ENCODE measurements at regions not wholly inside any gene's neighbourhood (a gene's known extent, or its start where the extent isn't known, plus 50 kb on each side); places are given as distances from the start of the nearest gene placed in this dataset.
A peak's percentile ranks its signal among the peaks of the same experiment; 100 is the strongest.

DNA sequence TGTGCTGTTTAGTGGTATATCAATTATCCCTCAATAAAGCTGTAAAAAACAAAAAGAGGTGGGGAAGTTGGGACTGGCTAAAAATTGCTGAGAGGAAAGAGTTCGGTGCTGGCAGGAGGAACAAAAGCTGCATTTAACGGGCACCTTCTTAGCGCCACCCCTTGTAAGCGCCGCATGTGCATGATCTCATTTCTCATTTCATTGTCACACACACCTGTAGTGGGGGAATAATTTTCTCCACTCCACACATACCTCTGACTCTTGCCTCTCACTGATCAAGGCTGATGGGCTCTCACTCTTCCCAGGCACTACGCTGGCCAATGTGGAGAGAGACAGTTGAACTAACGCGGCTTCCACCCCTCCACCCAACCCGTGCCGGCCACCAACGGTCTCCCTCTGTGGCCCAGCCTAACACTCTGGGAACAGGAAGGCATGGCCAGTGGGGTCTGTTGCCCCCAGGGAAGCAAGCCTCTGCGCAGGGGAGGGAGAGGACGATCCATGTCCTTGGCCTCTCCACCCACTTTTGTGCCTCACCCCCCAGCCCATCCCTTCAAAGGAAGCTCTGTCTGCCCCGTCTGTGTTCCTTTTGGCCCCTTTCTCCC, 186.7 kb upstream of the SYT13 start:
- DNase-seq, result no peak

DNA sequence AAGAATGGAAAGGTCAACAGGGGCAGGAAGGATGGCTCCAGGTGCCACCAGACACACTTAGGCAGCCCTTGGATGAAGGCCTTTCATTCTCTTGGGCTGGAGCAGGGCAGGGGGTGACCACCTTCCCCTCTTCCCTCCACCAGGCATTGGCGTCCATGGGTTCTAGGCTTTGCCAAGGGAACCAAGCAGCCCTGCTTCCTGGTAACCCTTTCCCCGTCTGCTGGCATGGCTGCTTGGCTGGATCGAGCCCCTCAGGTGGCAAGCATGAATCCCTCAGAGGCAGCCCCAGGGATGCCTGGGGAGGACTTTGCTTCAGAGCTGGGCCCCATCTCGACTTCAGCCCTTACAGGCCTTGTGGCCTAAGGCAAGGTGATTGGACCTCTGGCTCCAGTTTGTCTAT, 185.1 kb upstream of the SYT13 start:
- DNase-seq, result no peak

GRCh38 chr11:45470794-45471167, 184.6 kb upstream of the SYT13 start:
- no peak for DNase-seq

GRCh38 chr11:45470151-45470793, 184.1 kb upstream of the SYT13 start:
- no peak for DNase-seq

GRCh38 chr11:45468267-45468856, 182.2 kb upstream of the SYT13 start:
- DNase-seq, result no peak

- no peak for DNase-seq
These were observed 177.4 kb upstream of the SYT13 start for GRCh38 chr11:45463541-45463940.

DNA sequence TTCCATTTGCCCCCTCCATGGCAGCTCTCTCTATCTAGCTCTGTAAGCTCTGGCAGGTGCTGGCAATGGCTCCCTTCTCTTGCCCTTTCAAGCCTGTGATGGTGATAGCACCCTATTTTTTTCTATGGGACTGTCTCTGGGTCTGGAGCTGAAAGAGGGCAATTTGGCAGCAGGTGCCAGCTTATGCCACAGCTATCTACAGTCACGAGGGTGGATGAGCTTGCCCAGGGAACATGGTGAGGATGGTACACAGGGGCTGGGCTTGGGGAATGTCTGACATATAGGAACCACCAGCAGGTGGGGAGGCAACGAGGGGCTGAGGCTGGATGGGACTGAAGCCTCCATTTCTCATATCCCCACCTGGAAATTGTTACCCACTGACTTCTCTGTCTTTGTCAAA, 175.4 kb upstream of the SYT13 start:
- DNase-seq, result no peak

- no peak for DNase-seq
These were observed 173.3 kb upstream of the SYT13 start for GRCh38 chr11:45459491-45459890.

DNA sequence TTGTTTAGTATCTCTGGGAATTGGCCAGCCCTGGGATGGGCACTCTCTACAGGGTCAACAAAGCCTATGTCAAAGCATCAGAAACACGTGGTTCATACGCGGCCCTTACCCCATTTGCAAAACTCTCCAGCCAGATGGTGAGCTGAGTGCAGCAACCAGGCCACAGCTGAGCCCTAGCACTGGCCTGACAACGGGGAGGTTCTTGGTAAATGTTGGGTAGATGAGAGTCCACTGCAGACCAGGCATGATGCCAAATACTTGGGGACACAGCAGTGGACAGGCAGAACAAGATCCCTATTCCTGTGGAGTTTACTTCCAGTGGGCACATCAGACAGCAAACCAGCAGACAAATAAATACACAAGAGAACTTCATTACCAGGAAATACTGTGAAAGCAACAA, 172.1 kb upstream of the SYT13 start:
- DNase-seq, result no peak

- DNase-seq, result peak; percentile 43 to 47
These were observed 171.5 kb upstream of the SYT13 start for GRCh38 chr11:45457649-45458048.

DNA sequence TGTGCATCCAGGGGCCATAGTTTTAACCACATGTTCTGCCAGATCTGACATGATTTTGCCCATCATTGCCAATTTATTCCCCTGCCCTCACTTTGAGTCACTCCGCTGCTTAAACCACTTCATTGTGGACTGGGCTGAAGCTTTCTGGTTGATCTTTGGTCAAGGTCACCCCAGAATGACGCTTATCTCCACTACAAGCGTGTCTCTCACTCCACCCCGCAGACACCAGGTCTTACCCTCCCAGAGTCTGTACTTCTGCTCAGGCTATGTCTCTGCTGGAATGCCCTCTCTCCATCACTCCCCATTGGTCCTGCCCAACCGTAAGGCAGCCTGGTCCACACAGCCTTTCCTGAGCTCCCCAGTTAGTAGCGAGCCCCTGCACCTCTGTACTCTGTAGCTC, 170.5 kb upstream of the SYT13 start:
- DNase-seq, result no peak

GRCh38 chr11:45455536-45455935, 169.4 kb upstream of the SYT13 start:
- no peak for DNase-seq

- DNase-seq, result no peak
These were observed 168.8 kb upstream of the SYT13 start for GRCh38 chr11:45454917-45455401.

DNA sequence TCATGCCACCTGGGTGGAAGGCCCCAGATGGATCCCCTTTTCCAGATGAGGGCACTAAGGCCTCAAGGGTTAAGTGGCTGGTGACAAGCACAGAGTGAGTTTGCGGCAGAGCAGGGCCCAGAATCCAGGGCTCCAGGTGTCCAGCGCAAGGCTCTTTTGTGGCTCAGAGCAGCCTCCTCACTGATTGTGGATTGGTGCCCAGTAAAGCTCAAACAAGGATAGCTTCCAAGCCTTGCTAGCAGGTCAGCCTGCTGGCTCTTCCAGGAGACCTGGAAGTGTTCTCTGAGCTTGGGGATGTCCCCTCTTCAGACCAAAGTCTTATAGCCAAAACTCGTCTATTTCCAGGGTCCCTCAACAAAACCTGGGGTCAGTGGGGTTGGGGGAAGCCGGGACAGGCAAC, 167.6 kb upstream of the SYT13 start:
- no peak for DNase-seq

DNA sequence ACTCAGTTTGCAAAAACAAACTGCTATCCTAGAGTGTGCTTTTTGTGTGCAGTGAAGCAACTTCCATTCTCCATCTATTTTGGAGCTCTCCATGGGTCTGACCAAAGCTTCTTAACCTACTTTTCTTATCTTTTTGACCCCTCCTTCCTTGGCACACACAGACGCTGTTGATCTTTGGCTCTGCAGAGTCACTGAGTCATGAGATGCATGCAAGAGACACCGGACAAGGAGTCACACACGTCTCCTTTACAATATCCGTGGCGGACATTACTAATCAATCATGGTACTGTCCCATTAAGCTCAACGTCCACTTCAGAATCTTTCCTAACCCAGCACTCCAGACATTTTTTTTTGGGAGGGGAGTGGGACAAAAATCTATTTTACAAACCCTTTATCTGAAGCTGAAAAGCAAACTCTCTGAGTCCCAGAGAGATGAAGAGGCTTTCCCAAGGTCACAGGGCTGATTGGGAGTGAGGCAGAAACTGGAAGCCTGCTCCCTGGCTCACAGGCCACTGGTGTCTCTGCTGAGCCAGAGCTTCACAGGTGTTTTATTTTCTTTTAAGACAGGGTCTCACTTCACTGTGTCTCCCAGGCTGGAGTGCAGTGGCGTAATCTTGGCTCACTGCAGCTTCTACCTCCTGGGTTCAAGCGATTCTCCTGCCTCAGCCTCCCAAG, 165.8 kb upstream of the SYT13 start:
- no peak for DNase-seq

GRCh38 chr11:45450189-45450588, 164.0 kb upstream of the SYT13 start:
- DNase-seq, result no peak

DNA sequence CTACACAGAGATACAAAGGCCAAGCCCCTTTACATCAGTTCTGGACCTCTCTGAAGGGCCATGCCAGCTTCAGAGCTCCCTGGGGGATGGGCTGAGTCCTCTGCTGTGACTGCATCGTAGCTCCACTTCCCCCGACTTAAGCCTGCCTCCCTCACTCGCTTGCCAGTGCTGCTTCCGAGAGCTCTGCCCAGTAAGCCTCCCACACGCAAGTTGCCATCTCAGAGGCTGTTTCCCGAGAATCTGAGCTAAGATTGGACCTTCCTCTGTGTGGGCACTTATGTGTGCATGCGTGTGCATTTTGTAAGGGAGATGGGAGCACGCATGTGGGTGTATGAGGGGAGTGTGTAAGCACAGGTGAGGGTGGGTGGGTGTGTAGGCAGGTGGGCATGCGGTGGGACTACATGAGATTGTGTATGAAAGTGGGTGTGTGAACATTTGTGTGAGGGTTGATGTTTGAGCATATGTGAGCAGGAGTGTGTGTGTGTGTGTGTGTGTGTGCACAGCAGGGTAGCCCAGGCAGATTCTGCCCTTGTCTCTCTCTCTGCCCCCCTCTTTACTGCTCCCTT, 163.0 kb upstream of the SYT13 start:
- DNase-seq, result no peak

GRCh38 chr11:45448561-45448960, 162.4 kb upstream of the SYT13 start:
- DNase-seq, result no peak

DNA sequence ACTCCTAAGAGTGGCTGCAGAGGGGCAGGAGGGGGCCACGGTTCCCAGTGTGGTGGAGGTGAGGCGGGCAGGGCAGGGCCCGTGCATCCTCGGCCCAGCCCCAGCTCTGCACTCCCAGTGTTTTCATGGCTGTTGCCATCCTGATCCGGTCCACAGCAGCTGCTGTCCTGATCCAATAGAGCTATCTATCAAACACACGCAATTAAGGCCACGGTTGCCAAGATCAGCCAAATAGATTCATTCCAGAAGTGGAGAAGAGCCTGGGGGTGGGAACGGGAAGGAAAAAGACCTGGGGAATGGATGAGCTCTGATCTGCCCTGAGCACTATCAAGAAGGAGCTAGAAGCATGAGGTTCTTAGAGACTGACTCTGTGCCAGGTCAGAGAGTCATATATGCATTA, 160.9 kb upstream of the SYT13 start:
- no peak for DNase-seq

DNA sequence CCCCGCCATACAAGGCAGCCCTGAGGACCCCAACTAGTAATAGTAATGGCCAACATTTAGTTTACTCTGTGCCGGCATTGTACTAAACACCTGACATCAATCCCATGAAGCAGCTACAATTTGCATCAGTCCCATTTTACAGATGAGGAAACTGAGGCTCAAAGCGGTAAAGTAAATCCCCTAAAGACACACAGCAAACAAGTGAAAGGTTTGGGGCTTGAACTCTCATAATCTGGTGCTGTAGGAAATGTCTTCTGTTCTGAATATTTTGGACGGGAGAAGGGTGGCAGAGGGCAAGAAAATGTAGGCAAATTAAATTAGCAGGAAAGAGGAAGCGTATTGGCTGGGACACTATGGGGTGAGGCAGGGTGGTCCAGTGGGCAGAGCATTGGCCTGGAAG, 160.3 kb upstream of the SYT13 start:
- DNase-seq, result no peak

- DNase-seq, result no peak
These were observed 158.7 kb upstream of the SYT13 start for GRCh38 chr11:45444796-45445195.

DNA sequence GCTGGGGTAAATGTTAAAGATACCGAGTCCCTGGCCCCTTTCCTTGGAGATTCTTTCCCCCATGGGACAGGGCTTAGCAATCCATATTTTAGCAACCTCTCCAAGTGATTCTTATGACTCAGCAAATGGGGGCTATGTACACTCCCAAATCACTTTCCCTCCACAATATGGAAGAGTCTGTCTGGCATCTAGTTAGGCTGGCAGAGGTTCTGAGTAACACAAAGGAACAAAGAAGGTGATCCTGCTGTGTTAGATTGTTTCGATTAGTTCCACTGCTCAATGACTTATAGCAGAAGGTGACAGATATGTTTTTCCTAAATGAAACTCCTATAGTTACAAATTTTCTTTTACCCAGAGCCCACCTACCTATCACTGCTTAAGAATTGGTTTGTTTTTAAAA, 154.0 kb upstream of the SYT13 start:
- no peak for DNase-seq

DNA sequence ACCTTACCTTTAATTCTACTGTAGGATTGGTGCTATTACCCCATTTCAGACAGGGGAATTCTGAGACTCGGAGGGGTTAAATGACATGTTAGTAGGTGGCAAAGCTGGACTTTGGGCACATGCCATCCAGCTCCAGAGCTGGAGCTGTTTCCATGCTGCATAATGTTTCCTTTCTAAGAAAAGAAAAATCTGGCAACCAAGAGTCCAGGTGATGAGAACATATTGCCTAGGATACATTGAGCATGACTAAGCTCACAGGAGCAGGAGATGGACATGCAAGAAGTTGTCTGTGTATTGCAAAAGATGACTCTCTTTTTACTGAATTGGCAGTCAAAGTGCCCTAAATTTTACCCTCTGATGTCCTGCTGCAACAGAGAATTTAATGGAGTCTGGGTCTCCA, 150.8 kb upstream of the SYT13 start:
- no peak for DNase-seq

GRCh38 chr11:45436118-45436517, 150.0 kb upstream of the SYT13 start:
- no peak for DNase-seq

Measured in AML-193 (cell line).